H1 (cell line): ENCODE measurements at regions not wholly inside any gene's neighbourhood (a gene's known extent, or its start where the extent isn't known, plus 50 kb on each side); places are given as distances from the start of the nearest gene placed in this dataset.

ENCODE experiments used
- BCL11A ChIP-seq, 2 experiments: IDR thresholded peaks; one replicate each; pipeline ENCODE4 v1.6.1; 2011; ENCODE audit warnings: low read depth in 2 of 2, low read length in 2 of 2, mild to moderate bottlenecking in 2 of 2
- CBX8 ChIP-seq: fragments of 300-800, 300-1000 bp; sonication (generic); IDR thresholded peaks from 2 replicates; pipeline ENCODE4 v1.7.1; 2016; ENCODE audit warnings: low read depth, low read length, borderline replicate concordance
- POLR2A ChIP-seq, 2 experiments: IDR thresholded peaks; 1 replicate in 1 of 2; 2 replicates in 1 of 2; pipeline ENCODE4 v1.6.1; 2011; ENCODE audit warnings: low read depth in 2 of 2, low read length in 2 of 2, mild to moderate bottlenecking in 2 of 2; ENCODE audit errors: control extremely low read depth in 1 of 2

DNA sequence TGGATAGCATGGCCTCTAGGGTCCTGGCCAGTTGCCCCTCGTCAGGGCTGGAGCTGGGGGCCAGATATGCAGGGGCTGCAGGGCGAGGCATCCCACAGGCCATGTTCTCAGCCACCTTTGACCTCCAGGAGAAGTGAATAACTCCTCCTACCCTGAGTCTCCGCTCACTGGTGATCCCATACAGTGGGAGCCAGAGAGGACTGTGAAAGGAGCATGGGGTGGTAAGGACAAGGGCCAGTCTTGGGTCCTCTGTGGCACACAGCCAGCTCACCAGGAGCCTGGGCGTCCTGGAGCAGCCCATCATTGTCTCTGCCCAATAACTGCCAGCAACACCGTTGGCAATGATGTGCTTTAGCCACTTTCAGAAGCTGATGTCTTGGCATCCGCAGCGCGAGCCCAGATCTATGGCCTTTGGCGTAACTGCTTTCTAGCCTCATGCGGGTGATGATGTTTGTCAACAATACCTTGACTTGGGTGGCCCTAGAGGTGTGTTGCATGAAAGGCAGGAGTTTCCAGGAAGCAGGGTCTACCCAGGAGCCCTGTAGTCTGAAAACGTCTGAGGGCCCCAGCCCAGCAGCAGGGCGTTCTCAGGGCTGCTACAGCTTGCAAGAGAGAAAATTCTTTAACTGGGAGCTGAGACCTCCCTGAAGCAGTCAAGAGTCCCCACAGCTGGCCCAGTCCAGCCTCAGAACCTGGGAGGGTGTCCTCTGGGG is 61.1 kb upstream of the IQSEC1 start (continued):
- no peak for TF ChIP-seq CBX8
- TF ChIP-seq POLR2A (IDR thresholded peaks at IDR 0.05; ENCODE audit: control extremely low read depth in 1 of 2, low read depth in 2 of 2, low read length in 2 of 2), result no peak
- TF ChIP-seq BCL11A (IDR thresholded peaks at IDR 0.05; ENCODE audit: low read depth in 2 of 2, low read length in 2 of 2), result no peak
